ENCODE measurements at regions not wholly inside any gene's neighbourhood (a gene's known extent, or its start where the extent isn't known, plus 50 kb on each side); places are given as distances from the start of the nearest gene placed in this dataset.

DNA sequence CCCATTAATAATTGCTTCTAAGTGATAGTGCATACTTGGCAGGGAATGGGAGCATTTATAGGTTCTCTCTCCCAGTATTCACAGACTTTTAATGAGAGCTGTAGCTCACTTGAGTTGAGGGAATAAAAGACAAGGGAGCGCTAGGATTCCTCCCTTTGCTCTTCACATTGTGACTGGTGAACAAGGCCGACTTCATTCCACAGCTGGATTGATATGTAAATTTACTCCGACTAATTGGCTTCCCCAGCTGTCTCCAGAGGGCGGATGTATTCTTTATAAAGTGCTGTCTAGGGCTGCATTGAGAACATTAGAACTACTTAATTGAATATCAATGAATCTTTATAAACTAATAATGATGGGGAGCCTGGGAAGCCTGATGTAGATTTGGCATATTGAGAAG, 63.4 kb downstream of the GPR50 start:
- H3K9me3 Mint-ChIP-seq = no peaks in the 10 kb centered on the region
- H3K36me3 Mint-ChIP-seq (ENCODE audit: low read depth) = no peaks in the 10 kb centered on the region
- no peaks in the 10 kb centered on the region for H3K4me1 Mint-ChIP-seq (ENCODE audit: low read depth)
- H3K27me3 Mint-ChIP-seq (ENCODE audit: low read depth) = peaks cover 2% of the 10 kb centered on the region
- no peak for DNase-seq
- intact Hi-C loops (cut with micrococcal nuclease) = no loop called here
- H3K4me3 Mint-ChIP-seq = no peak overlapping the region
- CTCF ChIA-PET = no interaction called here
- no peak overlapping the region for H3K27ac Mint-ChIP-seq

- no peak overlapping the region for H3K4me3 Mint-ChIP-seq
- intact Hi-C loops (cut with micrococcal nuclease) = no loop called here
- no peaks in the 10 kb centered on the region for H3K36me3 Mint-ChIP-seq (ENCODE audit: low read depth)
- CTCF ChIA-PET = no interaction called here
- no peak overlapping the region for H3K27ac Mint-ChIP-seq
- H3K9me3 Mint-ChIP-seq = no peaks in the 10 kb centered on the region
- DNase-seq = no peak
- H3K27me3 Mint-ChIP-seq (ENCODE audit: low read depth) = peaks cover 2% of the 10 kb centered on the region
- no peaks in the 10 kb centered on the region for H3K4me1 Mint-ChIP-seq (ENCODE audit: low read depth)
These were observed 63.9 kb downstream of the GPR50 start for GRCh38 chrX:151240237-151240636.

GRCh38 chrX:151268836-151269235, 92.5 kb downstream of the GPR50 start:
- Mint-ChIP-seq H3K27me3 (ENCODE audit: low read depth) (peaks cover 17% of the 10 kb centered on the region), H3K4me3 (no peak overlapping the region), H3K36me3 (ENCODE audit: low read depth) (no peaks in the 10 kb centered on the region), H3K4me1 (ENCODE audit: low read depth) (no peaks in the 10 kb centered on the region), H3K9me3 (no peaks in the 10 kb centered on the region), H3K27ac (no peak overlapping the region)
- DNase-seq = no peak
- intact Hi-C loops (cut with micrococcal nuclease) = no loop called here
- CTCF ChIA-PET = interaction anchor here (0.6 to 0.7 kb wide), 2 partner anchors 456 to 466 kb away, joined by 8 to 9 read pairs; partner anchors contain the start of gene CNGA2

GRCh38 chrX:151279161-151279560, 102.8 kb downstream of the GPR50 start:
- CTCF ChIA-PET = no interaction called here
- no peak for DNase-seq
- no peak overlapping the region for H3K27ac Mint-ChIP-seq
- H3K4me1 Mint-ChIP-seq (ENCODE audit: low read depth) = no peaks in the 10 kb centered on the region
- H3K27me3 Mint-ChIP-seq (ENCODE audit: low read depth) = no peaks in the 10 kb centered on the region
- H3K36me3 Mint-ChIP-seq (ENCODE audit: low read depth) = no peaks in the 10 kb centered on the region
- no peaks in the 10 kb centered on the region for H3K9me3 Mint-ChIP-seq
- intact Hi-C loops (cut with micrococcal nuclease) = no loop called here
- no peak overlapping the region for H3K4me3 Mint-ChIP-seq

GRCh38 chrX:151287954-151288353, 109.1 kb upstream of the VMA21 start:
- intact Hi-C loops (cut with micrococcal nuclease) = no loop called here
- H3K9me3 Mint-ChIP-seq = no peaks in the 10 kb centered on the region
- DNase-seq = no peak
- CTCF ChIA-PET = no interaction called here
- no peaks in the 10 kb centered on the region for H3K4me1 Mint-ChIP-seq (ENCODE audit: low read depth)
- no peak overlapping the region for H3K27ac Mint-ChIP-seq
- H3K36me3 Mint-ChIP-seq (ENCODE audit: low read depth) = no peaks in the 10 kb centered on the region
- H3K27me3 Mint-ChIP-seq (ENCODE audit: low read depth) = peaks cover 4% of the 10 kb centered on the region
- H3K4me3 Mint-ChIP-seq = no peak overlapping the region

DNA sequence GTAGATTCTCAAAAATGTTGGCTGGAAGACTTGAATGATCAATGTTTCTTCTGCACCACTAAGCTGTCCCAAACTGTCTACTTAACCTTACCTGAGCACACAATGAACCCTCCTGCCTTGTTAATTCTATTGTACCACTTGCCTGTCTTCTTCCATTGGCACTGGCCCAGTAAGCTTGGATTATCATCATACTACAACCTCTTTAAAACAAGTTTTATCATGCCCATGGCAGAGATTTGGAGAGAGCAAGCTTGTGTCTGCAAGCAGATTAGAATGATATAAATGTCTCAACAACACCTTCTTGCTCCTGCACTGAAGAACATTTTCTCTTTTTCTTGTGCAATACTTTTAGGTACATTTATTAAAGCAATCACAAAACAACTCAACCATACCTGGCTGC, 74.0 kb upstream of the VMA21 start:
- H3K4me1 Mint-ChIP-seq (ENCODE audit: low read depth) = no peaks in the 10 kb centered on the region
- H3K4me3 Mint-ChIP-seq = no peak overlapping the region
- CTCF ChIA-PET = interaction anchor here (0.7 kb wide), 1 partner anchor 22 kb away, joined by 4 read pairs; no protein-coding TSS in a partner anchor

GRCh38 chrX:151336809-151337208, 60.2 kb upstream of the VMA21 start:
- no peak for DNase-seq
- Mint-ChIP-seq H3K27ac (no peak overlapping the region), H3K9me3 (no peaks in the 10 kb centered on the region), H3K4me3 (no peak overlapping the region), H3K4me1 (ENCODE audit: low read depth) (no peaks in the 10 kb centered on the region), H3K36me3 (ENCODE audit: low read depth) (no peaks in the 10 kb centered on the region), H3K27me3 (ENCODE audit: low read depth) (no peaks in the 10 kb centered on the region)
- intact Hi-C loops (cut with micrococcal nuclease) = no loop called here
- CTCF ChIA-PET = no interaction called here

More for the DNA sequence above, 74.0 kb upstream of the VMA21 start:
- no peak for DNase-seq
- peaks cover 12% of the 10 kb centered on the region for H3K27me3 Mint-ChIP-seq (ENCODE audit: low read depth)
- no peak overlapping the region for H3K27ac Mint-ChIP-seq
- no peaks in the 10 kb centered on the region for H3K36me3 Mint-ChIP-seq (ENCODE audit: low read depth)
- intact Hi-C loops (cut with micrococcal nuclease) = no loop called here
- H3K9me3 Mint-ChIP-seq = no peaks in the 10 kb centered on the region

- DNase-seq = no peak
- Mint-ChIP-seq H3K4me1 (ENCODE audit: low read depth) (no peaks in the 10 kb centered on the region), H3K9me3 (no peaks in the 10 kb centered on the region), H3K36me3 (ENCODE audit: low read depth) (no peaks in the 10 kb centered on the region), H3K4me3 (no peak overlapping the region), H3K27ac (no peak overlapping the region), H3K27me3 (ENCODE audit: low read depth) (peaks cover 3% of the 10 kb centered on the region)
- CTCF ChIA-PET = no interaction called here
- intact Hi-C loops (cut with micrococcal nuclease) = no loop called here
These were observed 50.0 kb upstream of the VMA21 start for GRCh38 chrX:151346931-151347543.

Measured in activated naive CD4-positive, alpha-beta T cell treated with anti-CD3 and anti-CD28 coated beads for 36 hours (primary cell).